Hypothalamus (tissue), 51 donors: ENCODE measurements at regions not wholly inside any gene's neighbourhood (a gene's known extent, or its start where the extent isn't known, plus 50 kb on each side); places are given as distances from the start of the nearest gene placed in this dataset.

Experiments used
- DNase-seq, 51 donors: peaks; one replicate each; lab custom pipeline; 2025; lab: John Stamatoyannopoulos, UW

DNA sequence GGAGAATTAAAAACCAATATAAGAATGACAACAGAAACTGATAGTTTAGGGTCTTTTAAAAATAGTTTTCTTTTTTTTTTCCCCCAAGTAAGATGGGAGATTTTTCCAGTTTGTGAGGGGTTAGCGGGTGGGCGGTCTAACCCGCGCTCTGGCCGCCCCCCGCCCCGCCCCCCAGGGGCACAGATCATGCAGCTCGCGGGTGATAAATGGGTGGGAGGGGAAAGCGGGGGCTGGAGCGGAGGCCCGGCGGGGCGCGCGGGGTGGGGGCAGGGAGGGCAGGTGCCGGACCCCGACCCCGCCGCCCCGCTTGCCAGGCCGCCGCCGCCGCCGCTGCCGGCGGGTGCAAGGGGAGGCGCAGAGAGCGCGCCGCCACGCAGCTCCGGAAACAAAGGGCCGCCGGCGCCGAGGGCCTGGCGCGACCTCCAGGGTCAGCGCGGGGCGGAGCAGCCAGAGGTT is 60.1 kb upstream of the GSE1 start:
- peak in 2 of 51 donors; percentile 3 to 27 for DNase-seq

GRCh38 chr16:85553436-85554113 is 59.5 kb upstream of the GSE1 start:
- peak in 13 of 51 donors; percentile 12 to 64 (median 33) for DNase-seq

DNA sequence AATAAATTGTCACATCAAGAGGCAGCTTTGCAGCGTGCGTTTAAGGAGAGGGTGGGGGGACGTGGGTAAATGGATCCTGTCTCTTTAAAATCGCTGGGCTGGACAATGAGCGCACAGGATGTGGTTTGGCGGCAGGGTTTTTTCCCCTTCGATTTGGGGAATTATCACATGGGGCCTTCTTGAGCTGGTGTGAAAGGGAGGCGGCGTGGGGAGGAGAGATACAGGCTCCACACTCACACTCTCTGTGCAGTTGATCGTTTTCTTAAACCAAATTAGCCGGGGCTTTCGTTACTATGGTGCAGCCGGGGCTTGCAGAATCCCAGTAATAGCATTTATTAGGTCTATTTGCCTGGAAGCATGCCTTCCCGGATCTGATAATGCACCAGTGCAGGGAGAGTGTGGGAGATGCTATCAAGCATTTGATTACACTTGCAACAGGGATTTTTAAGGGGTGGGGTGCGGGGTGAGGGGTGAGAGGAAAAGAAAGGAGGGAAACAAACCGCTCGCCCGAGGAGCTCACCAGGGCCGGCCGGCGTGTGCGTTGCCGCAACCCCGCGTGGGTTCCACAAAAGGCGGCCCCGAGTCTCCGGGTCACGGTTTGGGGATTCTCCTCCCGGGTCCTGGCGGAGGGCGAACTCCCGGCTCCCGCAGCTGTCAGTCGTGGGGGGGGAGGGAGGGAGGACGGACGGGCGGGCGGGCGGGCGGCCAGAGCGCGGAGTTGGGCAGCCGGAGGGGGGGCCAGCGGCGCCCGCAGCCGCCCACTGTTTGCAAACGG is 58.8 kb upstream of the GSE1 start:
- peak in 34 of 51 donors; percentile 9 to 72 (median 34) for DNase-seq

DNA sequence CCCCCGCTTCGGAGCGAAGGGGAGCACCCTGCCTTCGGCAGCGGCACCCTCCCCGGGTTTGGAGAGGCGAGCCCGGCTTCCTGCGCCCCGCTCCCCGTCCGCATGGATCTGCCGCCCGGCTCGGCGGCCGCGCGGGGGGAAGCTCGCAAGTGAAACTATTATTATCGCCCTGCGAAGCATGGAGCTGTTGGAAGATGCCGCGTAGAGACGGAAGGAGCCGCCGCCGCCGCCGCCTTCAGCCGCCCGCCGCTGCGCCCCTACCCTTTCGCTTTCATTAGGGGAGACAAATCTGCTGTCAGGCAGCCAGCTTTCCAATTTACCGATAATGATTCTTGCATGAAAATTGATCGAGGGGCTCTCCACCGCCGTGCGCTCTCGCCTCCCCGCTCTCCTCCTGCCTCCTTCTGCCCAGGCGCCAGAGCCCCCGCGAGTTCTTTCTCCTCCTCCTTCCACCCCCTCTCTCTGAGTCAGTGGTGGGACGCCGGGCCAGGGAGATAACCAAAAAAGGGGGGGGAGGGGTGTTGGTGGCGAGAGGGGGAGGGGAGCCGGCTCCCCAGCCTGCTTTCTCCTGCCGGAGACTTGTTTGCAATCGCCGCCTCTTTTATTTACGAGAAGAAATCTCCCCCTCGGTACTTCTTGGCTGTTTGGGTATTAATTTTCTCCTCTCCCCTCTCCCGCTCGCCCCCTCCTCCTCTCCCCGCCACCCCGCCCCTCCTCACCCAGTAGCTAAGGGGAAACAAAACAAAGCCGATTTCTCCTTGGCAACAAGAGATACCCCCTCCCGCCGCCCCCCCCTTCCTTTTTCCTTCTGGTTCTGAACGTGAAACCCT is 58.0 kb upstream of the GSE1 start:
- peak in 10 of 51 donors; percentile 21 to 57 (median 26) for DNase-seq

GRCh38 chr16:85555719-85556455 is 57.2 kb upstream of the GSE1 start:
- peak in 1 of 51 donors; percentile 48 for DNase-seq

DNA sequence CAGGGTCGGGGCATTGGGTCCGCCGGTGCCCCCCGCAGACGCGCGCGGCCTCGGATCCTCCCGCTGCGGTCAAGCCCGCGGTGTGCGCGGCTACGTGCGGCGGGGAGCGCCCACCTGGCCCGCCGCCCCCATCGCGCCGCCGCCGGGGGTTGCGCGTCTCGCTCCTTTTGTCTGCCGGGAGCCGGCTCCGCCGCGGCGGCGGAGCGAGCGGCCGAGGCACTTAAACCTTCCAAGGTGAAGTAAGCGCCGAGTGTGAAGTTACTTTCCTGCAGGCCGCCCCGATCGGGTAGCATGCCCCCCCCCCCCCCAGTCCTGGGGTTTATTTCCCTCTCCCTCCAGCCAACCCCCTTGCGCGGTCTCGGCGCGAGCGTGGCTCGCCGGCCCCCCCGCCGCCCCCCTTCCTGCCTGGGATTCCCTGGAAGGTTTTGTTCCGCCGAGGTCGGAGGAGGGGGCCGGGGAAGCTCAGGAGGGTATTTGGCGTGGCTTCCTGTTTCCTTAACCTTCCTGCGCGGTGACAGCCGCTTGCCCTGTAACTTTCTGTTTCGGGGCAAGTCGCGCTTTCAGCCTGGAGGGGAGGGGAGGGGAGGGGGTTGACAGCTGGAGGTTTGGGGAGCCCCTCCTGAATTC is 56.6 kb upstream of the GSE1 start:
- peak in 7 of 51 donors; percentile 12 to 63 (median 32) for DNase-seq

GRCh38 chr16:85557083-85557970 is 55.8 kb upstream of the GSE1 start:
- no peak for DNase-seq

DNA sequence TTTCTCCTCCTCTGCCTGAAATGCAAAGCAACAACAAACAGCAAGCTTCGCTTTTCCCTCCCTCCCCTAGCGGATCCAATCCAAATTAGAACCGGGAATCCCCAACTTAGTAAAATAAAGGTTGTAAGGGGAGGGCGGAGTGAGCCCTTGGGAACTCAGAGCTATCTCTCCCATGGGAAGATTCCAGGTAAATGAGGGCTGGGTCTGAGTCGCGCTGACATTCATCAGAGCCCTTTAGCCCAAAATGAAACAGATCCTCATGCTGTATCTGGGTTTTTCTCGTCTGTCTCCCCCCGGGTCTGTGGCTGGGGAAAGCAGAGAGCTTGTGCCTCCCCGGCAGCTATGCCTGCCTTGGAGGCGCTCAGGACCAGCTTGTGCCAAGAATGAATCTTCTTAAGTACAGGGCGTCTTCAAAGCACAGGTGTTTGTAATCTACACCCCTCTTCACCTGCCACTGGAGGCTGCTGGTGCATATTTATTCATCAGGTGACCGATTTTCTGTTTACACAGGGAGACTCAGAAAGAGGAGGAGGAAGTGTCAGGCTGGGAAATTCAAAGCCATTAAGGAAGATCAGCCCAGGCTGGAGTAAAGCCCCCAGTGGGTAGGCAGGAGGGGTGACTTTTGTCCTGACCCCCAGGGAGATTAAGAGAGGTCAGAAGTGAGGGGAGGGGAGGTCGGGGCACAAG is 55.0 kb upstream of the GSE1 start:
- peak in 1 of 51 donors; percentile 17 for DNase-seq

- no peak for DNase-seq
Observed at GRCh38 chr16:85560932-85561247, 52.2 kb upstream of the GSE1 start.

DNA sequence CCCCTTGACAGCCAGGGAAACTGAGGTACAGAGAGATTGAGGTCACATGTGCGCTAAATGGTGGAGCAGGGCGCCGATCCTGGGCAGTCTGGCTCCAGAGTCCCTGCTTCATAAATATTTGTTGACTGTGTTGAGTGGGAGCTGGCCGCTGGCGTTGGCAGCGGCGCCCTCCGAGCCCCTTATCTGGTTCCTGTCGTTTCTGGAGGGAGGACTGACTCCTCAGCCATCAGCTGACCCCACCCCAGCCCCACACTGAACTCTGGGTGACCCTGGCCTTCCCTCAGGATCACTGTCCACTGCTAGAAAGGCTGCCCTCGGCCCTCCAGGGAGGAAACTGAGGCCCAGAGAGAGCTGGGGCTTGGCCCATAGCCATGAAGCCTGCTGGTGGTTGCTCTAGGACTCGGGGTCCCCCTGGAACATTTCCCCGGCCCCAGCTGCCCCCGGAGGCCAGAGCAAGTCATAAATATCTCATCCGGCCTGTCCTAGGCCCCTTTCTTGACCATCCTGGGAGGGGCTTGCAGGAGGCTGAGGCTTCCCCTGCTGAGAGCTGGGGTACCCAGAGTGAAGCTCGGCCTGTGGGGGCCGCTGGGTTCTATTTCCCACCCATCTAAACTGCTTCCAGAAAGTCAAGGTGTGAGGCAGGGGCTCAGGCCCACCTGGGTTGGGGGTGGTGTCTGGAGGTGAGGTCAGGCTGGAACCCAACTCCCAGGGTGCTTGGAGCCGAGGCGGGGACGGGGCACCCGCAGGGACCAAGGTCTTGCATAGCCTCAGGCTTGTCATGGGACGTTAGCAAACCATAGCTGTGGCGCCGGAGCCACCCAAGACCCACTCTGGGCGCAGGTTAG is 51.7 kb upstream of the GSE1 start:
- no peak for DNase-seq

DNA sequence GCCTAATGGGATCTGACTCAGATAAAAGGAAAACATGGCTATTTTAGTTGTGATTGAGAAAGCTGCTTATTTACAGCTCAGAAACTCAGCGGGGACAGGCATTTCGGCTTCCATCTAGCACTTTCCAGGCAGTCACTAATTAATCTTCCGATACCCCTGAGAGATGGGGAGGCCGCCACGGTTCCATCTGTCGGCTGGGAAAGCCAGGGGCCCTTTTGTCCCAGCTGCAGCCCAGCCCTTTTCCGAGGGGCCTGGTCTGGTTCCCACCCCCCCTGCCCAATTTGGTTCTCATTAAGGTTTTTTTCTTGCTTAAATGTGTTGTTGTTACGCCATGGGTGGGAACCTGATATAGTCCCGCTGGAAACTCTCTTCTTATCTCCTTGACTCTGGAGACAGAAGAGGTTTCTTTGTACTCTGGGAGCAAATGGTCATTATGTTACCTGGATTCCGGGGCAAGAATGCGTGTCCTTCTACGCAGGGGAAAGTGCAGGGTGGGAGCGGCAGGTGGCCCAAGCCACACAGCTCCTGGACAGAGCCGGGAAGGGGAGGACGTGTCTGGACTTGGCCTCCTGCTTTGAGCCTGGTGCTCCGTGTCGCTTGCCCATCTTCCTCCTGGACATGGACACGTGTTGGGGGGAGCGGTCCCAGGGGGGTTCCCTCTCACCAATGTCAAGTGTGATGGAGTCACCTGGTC is 50.9 kb upstream of the GSE1 start:
- DNase-seq, result no peak

DNA sequence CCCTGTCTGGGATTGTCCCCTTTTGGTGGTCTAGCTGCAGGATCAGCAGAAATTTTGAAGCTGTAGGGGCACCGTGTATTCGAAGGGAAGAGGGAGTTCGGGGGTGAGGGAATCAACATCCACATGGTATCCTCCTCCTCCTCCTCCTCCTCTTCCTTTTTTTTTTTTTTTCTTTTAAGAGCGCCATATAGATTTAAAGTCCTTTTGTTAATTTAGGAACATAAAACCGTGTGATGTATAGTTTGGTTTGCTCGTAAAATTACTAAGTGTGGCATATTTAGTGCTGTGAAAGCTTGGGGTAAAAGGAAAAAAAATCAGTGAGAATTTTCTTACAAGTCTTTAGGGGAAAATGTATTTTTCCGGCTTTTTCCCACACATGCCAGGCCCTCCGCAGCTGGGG is 50.1 kb upstream of the GSE1 start:
- DNase-seq, result no peak
